GM19043 (cell line): ENCODE measurements at regions not wholly inside any gene's neighbourhood (a gene's known extent, or its start where the extent isn't known, plus 50 kb on each side); places are given as distances from the start of the nearest gene placed in this dataset.
"Not testable (repeated sequence)": the region's sequence is repeated elsewhere in the genome, so short reads cannot be mapped to it uniquely, and the experiment has no call there.

Experiments used
- ATAC-seq: cut with Tn5 transposase; IDR thresholded peaks from one replicate; pipeline ENCODE4 v1.9.1; 2021; ENCODE audit warnings: low read depth; ENCODE audit not compliant: unreplicated experiment

DNA sequence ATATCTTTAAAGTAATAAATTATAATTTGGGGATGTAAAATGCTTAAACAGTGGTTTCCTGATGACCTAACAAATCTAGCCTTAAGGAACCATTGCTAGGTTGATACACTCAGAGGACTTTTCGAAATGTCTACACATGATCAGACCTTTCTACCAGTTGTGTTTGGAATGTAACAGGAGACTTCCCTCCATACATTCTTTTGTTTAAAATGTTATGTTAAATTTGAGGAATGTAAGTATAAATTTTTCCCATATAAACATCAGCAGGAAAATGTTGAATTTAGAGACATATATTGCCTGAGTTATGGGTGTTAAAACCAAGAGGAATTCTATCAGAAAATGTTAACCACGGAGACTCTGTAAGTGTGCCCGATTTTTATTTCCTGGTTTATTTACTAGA, 190.6 kb upstream of the SPRY1 start:
- no peak for ATAC-seq

DNA sequence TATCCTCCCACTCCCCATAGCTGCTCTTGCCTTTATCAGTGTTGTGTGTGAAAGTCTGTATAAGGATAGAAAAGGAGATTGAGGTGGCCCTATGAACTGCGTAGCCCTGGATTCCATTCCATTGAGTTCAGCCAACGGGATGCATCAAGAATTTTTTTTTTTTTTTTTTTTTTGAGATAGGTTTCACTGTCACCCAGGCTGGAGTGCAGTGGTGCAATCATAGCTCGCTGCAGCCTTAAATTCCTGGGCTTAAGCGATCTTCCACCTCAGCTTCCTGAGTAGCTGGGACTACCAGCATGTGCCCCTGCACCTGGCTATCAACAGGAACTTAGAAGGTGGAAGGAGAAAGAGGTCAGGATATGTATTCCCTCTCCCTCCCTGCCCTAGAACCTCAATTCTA, 187.2 kb upstream of the SPRY1 start:
- ATAC-seq, result no peak

DNA sequence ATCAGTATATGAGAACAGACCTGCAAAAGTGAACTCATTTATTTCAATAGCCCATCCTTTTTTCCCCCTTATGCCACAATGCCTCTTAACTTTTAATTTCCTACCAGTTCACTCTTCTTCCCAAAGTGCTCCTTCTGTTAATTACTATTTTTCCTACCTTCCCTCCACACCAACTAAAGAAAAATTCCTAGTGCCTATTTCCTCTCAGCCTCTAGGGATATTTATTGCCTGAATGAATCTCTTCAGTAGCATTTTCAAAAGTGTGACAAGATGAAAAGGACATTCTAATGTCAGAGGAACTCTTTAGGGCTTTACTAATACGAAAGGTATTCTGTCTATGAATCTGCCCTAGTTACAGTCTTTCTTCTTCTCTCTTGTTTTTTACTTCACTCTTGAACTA, 181.1 kb upstream of the SPRY1 start:
- no peak for ATAC-seq

GRCh38 chr4:123216543-123216942, 180.1 kb upstream of the SPRY1 start:
- ATAC-seq, result no peak

GRCh38 chr4:123216946-123217345, 179.6 kb upstream of the SPRY1 start:
- ATAC-seq, result no peak

GRCh38 chr4:123217664-123218063, 178.9 kb upstream of the SPRY1 start:
- no peak for ATAC-seq

GRCh38 chr4:123218981-123219380, 177.6 kb upstream of the SPRY1 start:
- ATAC-seq, result no peak

DNA sequence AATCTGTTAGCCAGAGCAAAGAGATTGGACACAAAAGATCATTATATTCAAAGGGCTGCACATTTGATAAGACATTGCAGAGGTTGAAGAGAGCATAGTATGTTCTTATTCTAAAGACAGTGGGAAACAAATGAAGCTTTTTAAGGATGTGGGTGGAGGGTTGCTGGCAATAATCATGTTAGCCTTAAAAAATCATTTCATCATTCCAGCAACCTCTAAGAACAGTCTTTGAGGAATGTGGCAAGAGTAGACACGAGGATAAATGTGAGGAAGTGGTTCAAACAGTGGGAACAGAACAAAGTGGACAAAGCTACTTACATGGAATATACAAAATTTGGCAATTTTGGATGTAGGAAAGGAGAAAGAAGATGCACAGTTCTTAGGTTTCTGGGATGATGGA, 167.3 kb upstream of the SPRY1 start:
- ATAC-seq, result no peak

DNA sequence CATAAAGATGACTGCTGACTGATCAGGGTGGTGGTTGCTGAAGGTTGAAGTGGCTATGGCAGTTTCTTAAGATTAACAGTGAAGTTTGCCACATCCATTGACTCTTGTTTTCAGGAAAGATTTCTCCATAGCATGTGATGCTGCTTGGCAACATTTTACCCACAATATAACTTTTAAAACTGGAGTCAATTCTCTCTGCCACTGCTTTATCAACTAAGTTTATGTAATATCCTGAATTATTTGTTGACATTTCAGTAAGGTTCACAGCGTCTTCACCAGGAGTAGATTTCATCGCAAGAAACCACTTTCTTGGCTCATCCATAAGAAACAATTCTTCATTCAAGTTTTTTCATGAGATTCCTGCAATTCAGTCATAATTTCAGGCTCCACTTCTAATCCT, 166.5 kb upstream of the SPRY1 start:
- ATAC-seq, result no peak

DNA sequence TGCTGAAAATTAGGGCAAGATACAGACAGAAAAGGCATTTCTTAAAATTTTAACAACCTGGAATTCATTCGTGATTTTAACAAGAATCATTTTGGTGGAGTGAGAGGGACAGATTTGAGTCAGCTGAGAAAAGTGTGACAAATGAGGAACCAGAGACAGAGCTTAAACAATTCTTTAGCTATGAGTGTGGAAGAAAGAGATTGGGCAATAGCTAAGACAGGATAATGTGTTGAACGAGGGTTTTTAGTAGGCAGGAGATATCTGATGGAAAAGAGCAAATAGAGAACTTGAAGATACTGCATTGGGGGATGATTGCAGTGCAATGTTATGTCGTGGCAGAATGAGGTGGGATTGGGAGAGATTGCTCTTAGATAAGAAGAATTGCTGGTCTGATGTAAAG, 164.2 kb upstream of the SPRY1 start:
- no peak for ATAC-seq

GRCh38 chr4:123233136-123233768, 163.3 kb upstream of the SPRY1 start:
- ATAC-seq, result no peak

DNA sequence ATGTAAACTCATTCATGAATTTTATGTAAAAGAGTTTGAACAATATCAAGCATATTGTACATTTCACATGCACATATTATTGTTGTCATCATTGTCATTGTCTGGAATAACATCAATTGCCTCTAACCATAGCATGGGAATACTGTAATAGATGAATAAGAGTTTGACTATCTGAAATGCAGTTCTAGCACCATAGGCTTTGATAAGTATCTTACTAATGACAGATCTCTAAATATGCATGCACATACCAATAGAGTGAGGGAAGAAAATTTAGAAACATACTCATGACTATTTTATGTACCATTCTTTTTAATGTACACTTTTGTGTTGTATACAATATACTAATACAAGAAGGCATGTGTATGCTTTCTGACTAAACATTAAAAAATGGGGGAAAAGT, 161.6 kb upstream of the SPRY1 start:
- no peak for ATAC-seq

DNA sequence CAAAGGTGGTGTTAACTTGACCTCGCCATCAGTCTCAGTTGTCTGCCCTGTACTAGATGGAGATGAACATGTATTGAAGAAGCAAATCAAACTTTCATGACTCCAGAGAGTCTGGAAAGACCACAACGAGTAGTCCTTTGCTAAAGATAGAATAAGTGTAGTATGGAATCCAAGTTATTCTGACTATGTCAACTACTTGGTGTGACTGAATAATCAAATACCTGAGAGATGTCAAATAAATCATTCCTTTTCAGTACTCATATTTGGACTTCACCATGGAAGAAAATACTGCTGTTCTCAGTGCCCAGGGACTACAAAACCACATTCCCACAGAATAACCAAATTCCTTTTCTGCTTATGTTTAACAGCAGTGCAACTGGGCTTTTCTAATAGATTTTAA, 161.2 kb upstream of the SPRY1 start:
- ATAC-seq, result no peak

DNA sequence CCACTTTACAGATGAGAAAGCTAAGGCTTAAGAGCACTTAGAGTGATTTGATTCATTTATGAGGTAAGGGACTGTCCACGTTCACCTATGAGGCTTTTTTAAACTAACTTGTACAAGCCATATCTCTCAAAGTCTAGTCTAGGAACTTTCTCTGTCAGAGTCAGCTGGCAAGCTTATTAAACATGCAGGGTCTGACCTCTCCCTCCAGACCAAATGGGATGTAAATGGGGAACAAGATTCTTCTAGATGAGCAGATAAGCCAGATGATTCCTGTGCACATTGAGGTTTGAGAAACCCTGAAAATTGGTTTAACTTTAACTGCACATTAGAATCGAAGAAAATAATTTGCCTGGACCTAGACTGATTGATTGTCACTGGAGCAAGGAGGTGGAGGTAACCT, 160.0 kb upstream of the SPRY1 start:
- ATAC-seq, result no peak

DNA sequence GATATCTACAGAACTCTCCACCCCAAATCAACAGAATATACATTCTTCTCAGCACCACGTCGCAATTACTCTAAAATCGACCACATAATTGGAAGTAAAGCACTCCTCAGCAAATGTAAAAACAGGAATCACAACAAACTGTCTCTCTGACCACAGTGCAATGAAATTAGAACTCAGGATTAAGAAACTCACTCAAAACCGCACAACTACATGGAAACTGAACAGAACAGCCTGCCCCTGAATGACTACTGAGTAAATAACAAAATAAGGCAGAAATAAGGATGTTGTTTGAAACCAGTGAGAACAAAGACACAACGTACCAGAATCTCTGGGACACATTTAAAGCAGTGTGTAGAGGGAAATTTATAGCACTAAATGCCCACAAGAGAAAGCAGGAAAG, 156.3 kb upstream of the SPRY1 start:
- not testable (repeated sequence) for ATAC-seq

GRCh38 chr4:123243220-123243619, 153.4 kb upstream of the SPRY1 start:
- ATAC-seq, result not testable (repeated sequence)

DNA sequence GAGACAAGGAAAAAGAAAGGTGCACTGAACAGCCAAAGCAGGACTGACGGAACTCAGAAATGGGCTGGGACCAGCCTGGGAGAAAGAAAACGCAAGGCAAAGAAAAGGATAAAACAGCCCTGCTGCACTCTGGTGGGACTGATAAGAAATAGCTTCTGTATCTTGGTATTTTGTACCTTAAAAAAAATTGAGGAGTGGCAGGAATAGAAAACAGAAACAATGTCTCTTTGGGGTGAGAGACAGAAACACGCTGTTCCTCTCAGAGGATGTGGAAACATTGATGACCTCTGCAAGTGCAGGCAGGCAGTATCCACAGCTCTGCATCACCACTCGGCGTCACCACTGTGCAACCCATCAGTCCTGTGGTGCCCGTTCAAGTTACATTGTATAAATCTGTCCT, 152.5 kb upstream of the SPRY1 start:
- peak; percentile 67 for ATAC-seq

DNA sequence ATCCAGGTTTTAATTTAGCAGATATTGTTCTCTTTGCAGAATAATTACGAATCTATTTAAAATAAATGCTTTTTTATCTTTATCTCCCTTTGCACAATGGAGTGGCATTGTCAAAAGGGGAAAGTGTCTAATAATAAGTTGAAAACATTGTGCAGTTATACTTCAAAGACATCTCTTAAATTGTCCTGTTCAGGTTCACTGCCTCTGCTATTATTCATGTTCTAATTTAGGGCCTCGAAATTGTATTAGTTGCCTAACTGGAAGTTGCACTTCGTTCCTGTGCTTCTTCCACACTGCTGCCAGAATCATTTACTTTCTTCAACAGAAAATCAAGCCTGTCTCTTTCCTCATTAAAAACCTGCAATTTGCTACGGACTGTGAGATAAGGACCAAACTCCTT, 150.5 kb upstream of the SPRY1 start:
- ATAC-seq, result no peak

- ATAC-seq, result no peak
Measured at GRCh38 chr4:123248085-123248659, 148.4 kb upstream of the SPRY1 start.

DNA sequence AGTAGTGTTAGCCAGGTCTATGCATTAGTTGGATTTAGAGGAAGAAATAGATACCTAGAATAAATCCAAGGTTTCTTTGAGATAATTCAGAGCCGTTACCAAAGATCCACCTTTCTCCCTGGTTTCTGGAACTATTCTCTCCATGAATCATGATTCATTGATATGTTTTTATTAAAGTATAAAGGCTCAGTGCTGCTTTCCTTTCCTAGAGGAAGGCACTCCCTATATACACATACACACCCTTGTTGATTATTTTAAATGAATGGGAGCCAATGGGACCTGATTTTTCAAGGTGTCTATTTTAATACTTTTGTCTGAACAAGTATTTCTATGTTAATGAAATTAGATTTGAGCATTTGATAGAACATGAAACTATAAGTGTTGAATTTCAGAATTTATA, 146.8 kb upstream of the SPRY1 start:
- ATAC-seq, result no peak

GRCh38 chr4:123250843-123251242, 145.8 kb upstream of the SPRY1 start:
- no peak for ATAC-seq

DNA sequence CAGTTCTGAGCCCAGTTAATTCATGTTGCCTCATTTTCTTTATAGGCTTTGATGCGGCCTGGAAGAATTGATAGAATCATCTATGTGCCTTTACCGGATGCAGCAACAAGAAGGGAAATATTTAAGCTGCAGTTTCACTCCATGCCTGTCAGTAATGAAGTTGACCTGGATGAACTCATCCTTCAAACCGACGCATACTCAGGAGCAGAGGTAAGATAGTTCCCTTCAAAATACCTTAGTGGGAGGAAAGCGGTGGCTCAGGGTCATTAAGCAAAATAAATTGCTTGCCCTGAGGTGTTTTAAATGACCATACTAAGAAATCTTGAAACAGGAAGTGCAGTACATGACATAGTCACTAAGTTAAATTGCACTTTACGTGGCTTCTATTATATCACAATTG, 140.6 kb upstream of the SPRY1 start:
- ATAC-seq, result no peak

- no peak for ATAC-seq
Measured at GRCh38 chr4:123256901-123257300, 139.7 kb upstream of the SPRY1 start.
